Muscle of leg (tissue), 3 donors: ENCODE measurements at regions not wholly inside any gene's neighbourhood (a gene's known extent, or its start where the extent isn't known, plus 50 kb on each side); places are given as distances from the start of the nearest gene placed in this dataset.
"Not testable (repeated sequence)": the region's sequence is repeated elsewhere in the genome, so short reads cannot be mapped to it uniquely, and the experiment has no call there.

Source experiments
- DNase-seq: peaks from one replicate; pipeline ENCODE4 v3.0.0; 2013
- H3K27ac ChIP-seq: one replicate; pipeline ENCODE4 v1.5.1; 2013; ENCODE audit warnings: mild to moderate bottlenecking, low read length, control low read depth
- H3K27me3 ChIP-seq: one replicate; pipeline ENCODE4 v1.6.1; 2013; ENCODE audit warnings: low read length; ENCODE audit not compliant: control insufficient read depth, insufficient read depth
- H3K36me3 ChIP-seq: one replicate; pipeline ENCODE4 v1.6.1; 2013; ENCODE audit warnings: low read length; ENCODE audit not compliant: control insufficient read depth, insufficient read depth
- H3K4me1 ChIP-seq: one replicate; pipeline ENCODE4 v1.6.1; 2013; ENCODE audit warnings: low read length; ENCODE audit not compliant: control insufficient read depth, insufficient read depth
- H3K4me3 ChIP-seq: one replicate; pipeline ENCODE4 v1.5.1; 2013; ENCODE audit warnings: low read length, control low read depth
- H3K9me3 ChIP-seq: replicated peaks from 2 replicates; pipeline ENCODE4 v1.6.1; 2013; ENCODE audit warnings: low read depth, low read length; ENCODE audit not compliant: control insufficient read depth
- WGBS: methylation state at CpG from one replicate; pipeline ENCODE4 v1.1.5; 2013; ENCODE audit warnings: missing lambda C conversion rate; ENCODE audit not compliant: insufficient coverage; 5-methylcytosine and 5-hydroxymethylcytosine counted together

- Histone ChIP-seq H3K27me3 (peaks cover 8% of the 10 kb centered on the region), H3K9me3 (no peaks in the 10 kb centered on the region), H3K27ac (no peak overlapping the region), H3K4me1 (peaks cover 3% of the 10 kb centered on the region), H3K36me3 (no peaks in the 10 kb centered on the region), H3K4me3 (no peak overlapping the region)
- DNase-seq, result peak; percentile 81
- WGBS, result 42% methylated on average over 8 of the region's 14 CpGs
These were observed 174.8 kb upstream of the COPS8 start for GRCh38 chr2:236910781-236911495.

DNA sequence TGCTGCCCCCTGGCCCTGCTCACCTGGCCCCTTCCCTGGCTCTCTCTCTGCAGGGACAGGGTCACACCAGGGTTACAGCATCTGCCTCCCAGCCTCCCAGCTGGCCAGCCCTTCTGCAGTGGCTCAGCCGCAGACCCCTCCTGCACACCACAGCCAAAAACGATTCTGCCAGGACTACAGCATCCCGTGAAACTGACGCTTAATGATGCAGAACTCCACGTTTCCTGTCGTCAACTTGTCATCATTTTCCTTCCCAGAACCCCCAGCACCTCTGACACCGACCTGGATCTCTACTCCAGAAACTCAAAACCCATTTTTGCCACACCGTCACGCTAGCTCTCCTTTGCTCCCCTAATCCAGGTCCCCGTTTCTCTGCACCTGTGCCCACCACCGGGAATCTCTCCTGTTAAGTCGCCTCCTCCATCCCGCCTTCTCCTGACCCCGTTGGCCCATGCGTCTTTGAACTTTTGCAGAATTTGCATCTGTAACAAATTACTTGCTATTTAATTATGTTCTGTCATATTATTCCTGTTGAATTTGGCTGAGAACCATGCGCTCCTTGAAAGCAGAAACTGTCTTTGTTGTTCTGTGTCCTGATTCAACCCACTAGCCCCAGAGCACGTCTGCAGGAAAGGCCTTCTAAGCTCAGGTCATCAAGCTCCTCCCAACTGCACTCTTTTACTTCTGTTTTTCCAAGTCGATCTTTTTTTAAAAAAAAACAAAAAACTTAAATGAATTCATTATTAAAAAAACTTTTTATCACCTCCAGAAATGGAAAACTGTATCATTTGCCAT lies 173.2 kb upstream of the COPS8 start:
- H3K36me3 ChIP-seq, result no peaks in the 10 kb centered on the region
- H3K27me3 ChIP-seq, result peaks cover 8% of the 10 kb centered on the region
- 24% methylated on average over 12 of the region's 18 CpGs for WGBS
- peaks cover 3% of the 10 kb centered on the region for H3K4me1 ChIP-seq
- H3K4me3 ChIP-seq, result no peak overlapping the region
- H3K9me3 ChIP-seq, result no peaks in the 10 kb centered on the region
- DNase-seq, result no peak
- H3K27ac ChIP-seq, result no peak overlapping the region

DNA sequence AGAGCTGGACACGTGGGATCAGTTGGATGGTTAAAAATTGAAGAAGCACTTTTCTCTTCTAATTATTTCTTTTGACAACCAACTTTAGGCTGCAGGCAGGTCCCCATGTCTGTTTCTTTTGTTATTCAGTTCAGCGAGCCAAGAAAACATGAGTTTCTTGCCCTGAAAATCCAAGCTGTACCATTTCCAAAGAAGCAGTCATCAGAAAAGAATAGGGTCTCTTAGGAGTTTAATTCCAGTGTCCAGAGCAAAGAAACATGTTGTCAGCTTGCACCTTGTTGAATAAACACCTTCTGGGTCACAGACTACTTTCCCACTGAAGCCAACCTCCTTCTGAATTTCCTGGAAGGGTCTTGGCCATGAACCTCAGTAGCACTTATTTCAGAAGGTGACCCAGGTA lies 170.5 kb upstream of the COPS8 start:
- Histone ChIP-seq H3K27ac (no peak overlapping the region), H3K4me1 (peaks cover 3% of the 10 kb centered on the region), H3K27me3 (peaks cover 8% of the 10 kb centered on the region), H3K9me3 (no peaks in the 10 kb centered on the region), H3K36me3 (no peaks in the 10 kb centered on the region), H3K4me3 (no peak overlapping the region)
- peak; percentile 73 for DNase-seq
- WGBS, result no CpG with 5 or more reads among the region's 2 CpGs

GRCh38 chr2:236915726-236916125 lies 170.0 kb upstream of the COPS8 start:
- Histone ChIP-seq H3K9me3 (no peaks in the 10 kb centered on the region), H3K36me3 (no peaks in the 10 kb centered on the region), H3K4me1 (peaks cover 3% of the 10 kb centered on the region), H3K27me3 (peaks cover 8% of the 10 kb centered on the region), H3K27ac (no peak overlapping the region), H3K4me3 (no peak overlapping the region)
- DNase-seq, result no peak
- 86% methylated on average over 3 of the region's 8 CpGs for WGBS

- Histone ChIP-seq H3K27me3 (peaks cover 8% of the 10 kb centered on the region), H3K27ac (no peak overlapping the region), H3K4me3 (no peak overlapping the region), H3K36me3 (no peaks in the 10 kb centered on the region), H3K4me1 (peaks cover 3% of the 10 kb centered on the region), H3K9me3 (no peaks in the 10 kb centered on the region)
- WGBS, result 70% methylated on average over 2 of the region's 3 CpGs
- DNase-seq, result no peak
These were observed 169.5 kb upstream of the COPS8 start for GRCh38 chr2:236916181-236916580.

- Histone ChIP-seq H3K27me3 (peaks cover 8% of the 10 kb centered on the region), H3K36me3 (no peaks in the 10 kb centered on the region), H3K4me1 (peaks cover 3% of the 10 kb centered on the region), H3K27ac (no peak overlapping the region), H3K4me3 (no peak overlapping the region), H3K9me3 (no peaks in the 10 kb centered on the region)
- 100% methylated on average over 1 of the region's 4 CpGs for WGBS
- DNase-seq, result no peak
These were observed 169.0 kb upstream of the COPS8 start for GRCh38 chr2:236916651-236917050.

- H3K9me3 ChIP-seq, result no peaks in the 10 kb centered on the region
- no peak for DNase-seq
- H3K4me1 ChIP-seq, result peaks cover 3% of the 10 kb centered on the region
- no peak overlapping the region for H3K4me3 ChIP-seq
- H3K27me3 ChIP-seq, result peaks cover 6% of the 10 kb centered on the region
- H3K27ac ChIP-seq, result no peak overlapping the region
- 84% methylated on average over 3 of the region's 3 CpGs for WGBS
- no peaks in the 10 kb centered on the region for H3K36me3 ChIP-seq
These were observed 168.5 kb upstream of the COPS8 start for GRCh38 chr2:236917164-236917563.

DNA sequence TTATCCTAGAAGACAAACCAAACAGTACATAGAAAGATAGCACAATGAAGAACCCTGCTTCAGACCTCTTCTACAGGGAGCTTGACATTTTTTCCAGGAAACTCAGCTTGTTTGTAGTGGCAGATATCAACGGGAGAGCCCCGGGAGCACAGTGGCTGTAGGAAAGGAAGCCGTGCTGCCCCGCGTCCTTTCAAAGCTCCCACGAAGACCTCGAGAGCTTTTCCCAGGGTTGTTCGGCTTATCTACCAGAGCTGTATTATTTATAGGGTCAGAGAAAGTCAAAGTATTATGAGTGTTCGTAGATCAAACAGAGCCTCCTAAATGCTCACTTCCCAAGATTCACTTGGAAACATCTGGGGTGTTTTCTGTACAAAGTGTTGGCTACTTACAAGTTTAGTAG lies 167.1 kb upstream of the COPS8 start:
- Histone ChIP-seq H3K36me3 (no peaks in the 10 kb centered on the region), H3K9me3 (no peaks in the 10 kb centered on the region), H3K27me3 (peaks cover 6% of the 10 kb centered on the region), H3K27ac (no peak overlapping the region), H3K4me1 (peaks cover 3% of the 10 kb centered on the region), H3K4me3 (no peak overlapping the region)
- WGBS, result 34% methylated on average over 7 of the region's 9 CpGs
- DNase-seq, result no peak

DNA sequence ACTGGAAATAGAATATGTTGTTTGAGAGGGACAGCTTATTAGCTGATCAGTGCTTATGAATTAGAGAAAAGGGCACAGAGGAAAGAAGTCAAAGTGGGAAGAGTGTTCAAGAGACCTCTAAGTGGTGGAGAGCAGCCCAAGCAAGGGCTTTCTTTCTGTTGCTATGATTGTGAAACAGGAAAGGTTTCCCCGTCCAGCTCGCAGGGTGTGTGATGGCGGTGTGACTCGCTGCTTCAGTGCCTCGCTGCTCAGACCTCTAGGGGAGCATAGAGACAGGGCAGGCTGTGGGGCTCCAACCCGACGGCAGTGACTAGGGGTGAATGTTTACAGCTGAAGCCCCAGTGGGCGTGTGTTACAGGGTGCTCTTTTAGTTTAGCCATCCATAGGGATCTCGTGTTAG lies 166.5 kb upstream of the COPS8 start:
- WGBS, result 79% methylated on average over 9 of the region's 9 CpGs
- no peak for DNase-seq
- Histone ChIP-seq H3K4me1 (peaks cover 3% of the 10 kb centered on the region), H3K27ac (no peak overlapping the region), H3K36me3 (no peaks in the 10 kb centered on the region), H3K27me3 (peaks cover 5% of the 10 kb centered on the region), H3K9me3 (no peaks in the 10 kb centered on the region), H3K4me3 (no peak overlapping the region)

DNA sequence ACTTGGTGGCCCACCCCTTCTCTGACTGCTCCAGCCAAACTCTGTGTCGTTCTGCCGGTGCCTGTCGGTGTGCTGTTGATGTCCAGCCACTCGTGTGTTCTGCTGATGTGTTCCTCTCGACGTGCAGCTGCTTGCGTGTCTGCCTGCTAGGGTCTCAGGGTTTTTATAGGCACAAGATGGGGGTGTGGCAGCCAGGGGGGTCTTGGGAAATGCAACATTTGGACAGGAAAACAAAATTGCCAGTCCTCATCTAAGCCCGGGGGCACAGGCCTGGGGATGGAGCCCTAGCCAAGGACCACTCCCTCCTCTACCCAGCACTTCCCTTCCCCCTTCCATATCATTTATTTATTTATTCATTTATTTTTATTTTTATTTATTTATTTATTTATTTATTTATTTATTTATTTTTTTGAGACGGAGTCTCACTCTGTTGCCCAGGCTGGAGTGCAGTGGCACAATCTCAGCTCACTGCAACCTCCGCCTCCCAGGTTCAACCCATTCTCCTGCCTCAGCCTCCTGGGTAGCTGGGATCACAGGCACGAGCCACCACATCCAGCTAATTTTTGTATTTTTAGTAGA lies 165.8 kb upstream of the COPS8 start:
- 100% methylated on average over 3 of the region's 11 CpGs for WGBS
- H3K27me3 ChIP-seq, H3K4me1 ChIP-seq, DNase-seq, H3K4me3 ChIP-seq, H3K36me3 ChIP-seq, H3K27ac ChIP-seq, H3K9me3 ChIP-seq: not testable (repeated sequence)
